Keratinocyte (primary cell): ENCODE measurements at regions not wholly inside any gene's neighbourhood (a gene's known extent, or its start where the extent isn't known, plus 50 kb on each side); places are given as distances from the start of the nearest gene placed in this dataset.
"Not testable (repeated sequence)": the region's sequence is repeated elsewhere in the genome, so short reads cannot be mapped to it uniquely, and the experiment has no call there.

Experiments
- CTCF ChIP-seq, 3 experiments: IDR thresholded peaks in 1 of 3; conservative IDR thresholded peaks in 1 of 3; optimal IDR thresholded peaks in 1 of 3; 2 replicates in 2 of 3; 3 replicates in 1 of 3; pipeline versions ENCODE3 to v1.5.1; 2011; ENCODE audit warnings: low read length in 3 of 3, mild to moderate bottlenecking in 3 of 3, moderate library complexity in 2 of 3, control low read depth in 1 of 3, inconsistent platforms in 1 of 3; ENCODE audit not compliant: insufficient read depth in 2 of 3; ENCODE audit errors: extremely low read depth in 1 of 3
- EZH2 ChIP-seq: IDR thresholded peaks from one replicate; pipeline ENCODE4 v1.6.1; 2012; ENCODE audit warnings: inconsistent platforms, mild to moderate bottlenecking, low read length, moderate library complexity

GRCh38 chr11:89569387-89569786 is 78.2 kb upstream of the NOX4 start:
- not testable (repeated sequence) for TF ChIP-seq CTCF (optimal IDR thresholded peaks at IDR 0.05 in 1 of 3, IDR thresholded peaks at IDR 0.05 in 1 of 3, conservative IDR thresholded peaks at IDR 0.05 in 1 of 3; ENCODE audit: extremely low read depth in 1 of 3, insufficient read depth in 2 of 3, low read length in 3 of 3); EZH2
